ENCODE measurements at regions not wholly inside any gene's neighbourhood (a gene's known extent, or its start where the extent isn't known, plus 50 kb on each side); places are given as distances from the start of the nearest gene placed in this dataset.

DNA sequence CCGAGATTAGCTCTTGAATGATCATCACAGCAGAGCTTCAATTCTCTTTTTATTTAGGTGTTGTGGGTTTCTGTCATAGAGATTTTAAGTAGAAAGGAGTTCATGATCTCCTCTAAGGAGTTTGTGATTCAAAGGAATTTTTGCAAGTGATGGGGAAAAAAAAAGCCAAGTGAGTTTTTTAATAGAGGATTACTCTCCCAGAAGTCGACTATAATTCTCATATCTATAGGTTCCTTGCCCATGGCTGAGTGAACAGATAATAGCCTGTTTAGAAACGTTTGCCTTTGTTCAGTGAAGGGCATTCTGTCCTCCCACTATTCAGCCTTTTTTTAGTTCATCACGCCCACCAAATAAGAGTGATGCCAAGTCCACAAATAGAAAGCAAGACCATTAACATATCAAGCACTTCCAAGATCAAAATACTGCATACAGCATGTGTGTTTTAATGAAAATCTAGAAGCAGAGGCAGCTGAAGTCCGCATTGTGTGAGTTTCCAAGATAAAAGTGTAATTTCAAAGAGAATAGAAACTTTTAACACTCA is 398.4 kb upstream of the CNTN3 start:
- TF ChIP-seq, protein P1, sequence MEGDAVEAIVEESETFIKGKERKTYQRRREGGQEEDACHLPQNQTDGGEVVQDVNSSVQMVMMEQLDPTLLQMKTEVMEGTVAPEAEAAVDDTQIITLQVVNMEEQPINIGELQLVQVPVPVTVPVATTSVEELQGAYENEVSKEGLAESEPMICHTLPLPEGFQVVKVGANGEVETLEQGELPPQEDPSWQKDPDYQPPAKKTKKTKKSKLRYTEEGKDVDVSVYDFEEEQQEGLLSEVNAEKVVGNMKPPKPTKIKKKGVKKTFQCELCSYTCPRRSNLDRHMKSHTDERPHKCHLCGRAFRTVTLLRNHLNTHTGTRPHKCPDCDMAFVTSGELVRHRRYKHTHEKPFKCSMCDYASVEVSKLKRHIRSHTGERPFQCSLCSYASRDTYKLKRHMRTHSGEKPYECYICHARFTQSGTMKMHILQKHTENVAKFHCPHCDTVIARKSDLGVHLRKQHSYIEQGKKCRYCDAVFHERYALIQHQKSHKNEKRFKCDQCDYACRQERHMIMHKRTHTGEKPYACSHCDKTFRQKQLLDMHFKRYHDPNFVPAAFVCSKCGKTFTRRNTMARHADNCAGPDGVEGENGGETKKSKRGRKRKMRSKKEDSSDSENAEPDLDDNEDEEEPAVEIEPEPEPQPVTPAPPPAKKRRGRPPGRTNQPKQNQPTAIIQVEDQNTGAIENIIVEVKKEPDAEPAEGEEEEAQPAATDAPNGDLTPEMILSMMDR (optimal IDR thresholded peaks at IDR 0.05 in 1 of 3, IDR thresholded peaks at IDR 0.05 in 1 of 3, conservative IDR thresholded peaks at IDR 0.05 in 1 of 3; ENCODE audit: extremely low read depth in 1 of 3, insufficient read depth in 2 of 3, low read length in 3 of 3): no peak
- TF ChIP-seq EZH2 (IDR thresholded peaks at IDR 0.05; ENCODE audit: low read length): no peak

Data from keratinocyte (primary cell).